SW 1271 (cell line): ENCODE measurements at regions not wholly inside any gene's neighbourhood (a gene's known extent, or its start where the extent isn't known, plus 50 kb on each side); places are given as distances from the start of the nearest gene placed in this dataset.
"Not testable (repeated sequence)": the region's sequence is repeated elsewhere in the genome, so short reads cannot be mapped to it uniquely, and the experiment has no call there.

ENCODE experiments used
- DNase-seq, 2 experiments: peaks; one replicate each; lab custom pipeline; 2025; lab: John Stamatoyannopoulos, UW

DNA sequence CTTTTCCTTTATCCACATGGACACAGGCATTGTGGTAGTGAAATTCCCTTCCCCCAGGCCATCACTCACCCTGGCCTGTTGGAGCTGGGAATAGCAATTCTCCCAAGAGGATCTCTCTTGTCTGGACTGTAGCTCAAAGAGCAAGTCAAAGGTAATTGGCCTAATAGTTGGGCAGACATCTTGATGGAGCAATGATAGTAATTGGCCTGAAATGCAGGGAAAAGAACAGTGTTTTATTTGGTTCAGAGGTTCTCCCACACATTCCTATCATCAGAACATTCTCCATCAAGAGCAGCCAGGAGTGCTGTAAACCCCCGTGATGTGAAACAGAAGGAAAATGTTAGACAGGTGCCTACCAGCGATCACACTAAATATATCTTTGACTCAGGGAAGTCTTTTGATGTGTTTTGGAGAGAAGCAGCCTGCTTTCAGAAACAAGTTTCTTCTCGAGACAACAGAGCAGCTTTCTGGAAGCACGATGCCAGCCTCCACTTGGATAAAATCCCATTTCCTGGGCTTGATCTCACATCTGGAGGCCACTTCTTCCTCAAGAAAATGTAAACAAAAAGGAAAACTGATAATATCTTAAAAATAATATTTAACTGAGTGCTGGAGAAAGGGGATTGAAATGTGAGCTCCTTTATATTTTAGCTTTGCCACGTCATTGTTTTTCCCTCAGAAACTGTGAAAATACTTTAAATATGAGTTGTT is 198.1 kb upstream of the WWC1 start:
- DNase-seq = no peak

DNA sequence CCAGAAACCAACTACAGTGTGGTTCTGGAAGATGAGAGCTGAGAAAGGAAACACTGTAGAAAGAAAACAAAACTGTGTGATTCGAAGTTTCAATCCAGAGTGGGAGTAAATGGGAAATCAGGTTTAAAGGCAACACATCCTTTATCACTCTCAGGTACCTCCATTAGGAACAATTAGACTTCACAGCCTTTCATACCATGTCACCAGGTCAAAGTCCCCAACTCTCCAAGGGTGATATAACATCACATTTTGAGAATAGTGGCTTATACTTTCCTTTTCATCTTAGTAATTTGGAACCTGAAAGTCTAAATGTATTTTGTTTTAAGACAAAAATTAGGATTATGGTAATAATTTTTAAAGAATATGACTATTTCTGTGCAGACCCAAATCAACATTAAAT is 194.9 kb upstream of the WWC1 start:
- no peak for DNase-seq

DNA sequence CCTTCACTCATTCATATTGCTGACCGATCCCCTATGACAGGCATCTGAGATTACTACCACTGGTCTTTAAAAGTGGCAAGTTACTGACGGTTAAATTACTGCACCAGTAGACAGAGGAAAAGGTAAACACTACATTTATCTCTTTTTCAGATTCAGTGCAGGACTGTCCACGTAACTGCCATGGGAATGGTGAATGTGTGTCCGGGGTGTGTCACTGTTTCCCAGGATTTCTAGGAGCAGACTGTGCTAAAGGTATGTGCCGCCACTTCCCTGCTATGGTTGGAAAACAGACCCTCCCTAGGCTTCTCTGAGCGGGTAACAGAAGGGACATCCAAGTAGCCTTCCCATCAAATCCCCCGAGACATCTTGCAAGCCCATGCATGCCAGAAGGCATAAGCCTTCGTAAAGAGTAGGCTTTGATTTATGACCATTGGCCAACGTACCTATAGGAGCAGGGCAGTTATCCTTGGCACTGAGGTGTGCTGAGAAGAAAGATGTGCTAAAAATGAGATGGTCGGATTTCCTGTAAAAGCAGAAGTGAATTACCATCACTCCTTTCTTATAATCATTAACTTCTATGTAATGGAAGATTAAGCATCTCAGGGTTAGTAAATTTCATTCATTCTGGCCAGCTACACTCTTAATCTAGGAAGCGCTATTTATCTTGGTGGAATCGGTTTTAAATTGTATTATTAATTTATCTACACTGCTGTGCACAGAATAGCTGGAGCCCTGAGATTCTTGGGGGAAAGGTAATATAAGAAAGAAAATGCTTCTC is 193.4 kb upstream of the WWC1 start:
- DNase-seq = no peak

DNA sequence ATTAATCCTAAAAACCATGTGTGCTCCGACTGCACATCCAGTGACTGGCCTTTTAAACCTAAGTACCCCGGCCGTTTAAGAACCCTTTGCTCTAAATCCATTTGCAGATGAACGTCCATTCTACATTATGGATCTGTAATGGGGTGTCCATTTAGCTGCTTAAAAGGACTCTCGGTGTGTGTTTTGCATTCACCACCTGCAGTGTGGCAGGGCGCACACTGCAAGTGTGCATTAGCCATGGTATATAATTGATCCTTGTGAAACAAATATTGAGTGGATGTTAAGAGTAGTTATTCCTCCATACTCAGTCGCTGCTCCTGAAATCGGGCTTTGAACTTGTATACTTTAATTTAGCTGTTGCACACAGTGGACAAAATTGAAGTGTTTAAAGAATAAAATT is 190.1 kb upstream of the WWC1 start:
- DNase-seq = no peak

DNA sequence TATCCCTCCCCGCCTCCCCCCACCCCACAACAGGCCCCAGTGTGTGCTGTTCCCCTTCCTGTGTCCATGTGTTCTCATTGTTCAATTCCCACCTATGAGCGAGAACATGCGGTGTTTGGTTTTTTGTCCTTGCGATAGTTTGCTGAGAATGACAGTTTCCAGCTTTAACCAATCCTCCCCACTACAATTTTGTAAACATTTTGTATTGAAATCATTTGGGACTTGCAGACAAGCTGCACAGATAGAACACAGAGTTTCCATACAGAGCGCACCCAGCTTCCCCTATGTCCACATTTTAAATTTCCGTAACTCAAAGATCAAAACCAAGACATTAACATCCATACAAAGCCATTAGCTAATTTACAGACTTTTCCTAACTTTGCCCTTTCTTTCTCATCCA is 188.4 kb upstream of the WWC1 start:
- not testable (repeated sequence) for DNase-seq

DNA sequence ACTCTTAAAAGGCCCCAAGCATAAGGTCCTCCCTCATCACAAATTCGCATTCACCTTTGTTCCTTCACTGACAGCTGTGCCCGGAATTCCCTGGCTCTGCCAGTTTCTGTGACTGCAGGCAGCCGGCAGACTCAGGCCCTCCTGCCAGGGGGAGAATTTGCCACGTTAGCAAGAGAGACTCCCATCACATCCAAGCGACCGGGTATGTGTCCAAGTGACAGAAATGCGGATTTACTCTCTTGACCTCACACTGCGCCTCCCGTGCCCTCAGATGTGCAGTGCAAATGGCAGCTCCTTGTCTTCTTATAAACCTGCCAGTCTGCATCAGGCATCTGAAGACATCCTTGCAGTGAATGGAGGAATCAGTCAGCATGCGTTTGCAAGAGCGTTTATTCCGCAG is 187.1 kb upstream of the WWC1 start:
- no peak for DNase-seq

DNA sequence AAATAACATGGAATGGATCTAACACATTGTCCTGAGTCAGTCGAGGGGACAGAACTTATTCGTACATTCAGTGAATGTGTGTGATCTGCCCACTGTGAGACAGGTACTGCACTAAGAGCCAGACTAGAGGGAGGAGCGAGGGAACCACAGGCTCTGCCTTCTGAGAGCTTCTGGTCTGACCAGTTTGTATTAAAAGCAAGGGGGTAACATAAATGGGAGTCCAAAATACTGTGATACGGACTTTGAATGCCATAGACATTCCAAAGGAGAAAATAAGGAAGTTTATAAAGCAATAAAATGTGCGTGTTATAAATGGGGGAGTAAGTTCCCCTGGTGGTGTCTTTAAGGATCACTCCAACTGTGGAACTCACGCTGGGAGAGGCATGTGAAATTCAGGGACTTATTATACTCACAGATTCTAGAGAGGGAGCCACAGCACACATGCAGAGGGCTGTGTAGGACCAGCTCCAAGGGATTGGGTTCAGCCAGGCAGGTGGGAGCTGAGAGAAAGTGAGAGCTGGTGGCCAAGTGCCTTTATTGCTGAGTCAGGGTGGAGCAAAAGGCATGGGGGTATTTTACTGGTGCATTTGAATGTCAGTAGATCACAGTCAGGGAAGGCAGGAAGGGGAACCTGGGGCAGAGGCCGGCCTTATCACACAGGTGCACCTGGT is 186.5 kb upstream of the WWC1 start:
- DNase-seq = no peak

DNA sequence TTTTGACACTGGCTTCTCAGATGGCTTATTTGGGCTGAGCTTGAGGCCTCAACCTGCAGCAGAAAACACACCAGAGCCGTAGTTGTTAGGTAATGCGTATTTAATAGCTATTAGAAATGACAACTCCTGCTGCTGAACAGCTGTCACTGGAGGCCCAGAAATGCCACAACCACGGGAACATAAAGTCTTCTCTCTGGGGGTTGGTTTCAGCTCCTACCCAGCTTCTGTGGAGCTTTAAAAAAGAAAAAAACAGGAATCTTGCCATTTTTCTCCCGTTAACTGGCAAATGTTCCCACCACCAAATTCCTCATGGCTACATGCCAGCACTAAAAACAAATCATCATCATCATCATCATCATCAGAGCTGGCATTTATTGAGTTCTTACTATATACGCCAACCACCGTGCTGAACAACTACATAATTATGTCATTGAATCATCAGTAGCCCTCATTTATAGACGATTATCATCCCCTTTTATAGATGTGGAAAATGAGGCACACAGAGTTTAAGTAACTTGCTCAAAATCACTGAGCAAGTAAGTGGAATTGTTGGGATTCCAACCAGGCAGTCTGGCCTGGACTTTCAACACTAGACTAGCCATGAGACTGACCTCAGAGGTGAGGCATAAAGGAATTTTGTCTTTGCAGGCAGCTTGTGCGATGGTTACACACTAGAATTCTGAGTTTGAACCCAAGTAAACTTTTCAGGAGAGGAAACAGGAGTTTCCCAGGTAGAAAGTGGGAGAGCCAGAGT is 185.3 kb upstream of the WWC1 start:
- DNase-seq = no peak

DNA sequence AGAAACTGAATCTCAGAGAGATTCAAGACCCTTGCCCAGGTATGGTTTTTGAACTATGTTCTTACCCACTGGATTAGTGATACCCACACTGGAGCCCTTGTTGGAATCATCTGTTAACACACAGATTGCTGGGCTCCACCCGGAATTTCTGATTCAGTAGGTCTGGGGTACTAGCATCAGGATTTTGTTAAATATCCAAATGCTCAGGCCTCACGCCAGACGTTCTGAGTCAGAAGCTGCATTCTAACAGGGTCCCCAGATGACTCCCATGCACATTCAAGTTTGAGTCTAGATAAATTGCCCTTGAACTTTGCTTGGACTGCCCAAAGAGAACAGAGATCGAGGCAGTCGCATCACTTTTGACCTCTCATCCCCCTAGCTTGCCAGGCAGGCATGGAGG is 182.0 kb upstream of the WWC1 start:
- DNase-seq = no peak

DNA sequence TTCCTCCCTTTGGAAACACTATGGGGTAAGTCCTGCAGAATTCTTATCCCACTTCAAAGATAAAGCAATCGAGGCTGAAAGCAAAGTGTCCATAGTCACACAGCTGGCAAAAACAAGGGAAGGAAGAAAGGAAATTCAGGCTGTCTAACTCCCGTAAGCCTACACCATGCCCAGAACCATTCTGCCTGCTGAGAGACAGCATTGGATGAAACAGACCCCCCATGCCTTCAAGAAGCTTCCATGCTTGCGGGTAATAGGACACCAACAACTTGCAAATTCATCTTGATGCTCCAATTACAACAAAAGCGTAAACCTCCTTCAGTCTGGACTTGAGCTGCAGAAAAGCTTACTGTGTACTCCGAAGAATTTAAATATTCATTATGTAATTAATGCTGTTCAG is 181.1 kb upstream of the WWC1 start:
- DNase-seq = no peak

DNA sequence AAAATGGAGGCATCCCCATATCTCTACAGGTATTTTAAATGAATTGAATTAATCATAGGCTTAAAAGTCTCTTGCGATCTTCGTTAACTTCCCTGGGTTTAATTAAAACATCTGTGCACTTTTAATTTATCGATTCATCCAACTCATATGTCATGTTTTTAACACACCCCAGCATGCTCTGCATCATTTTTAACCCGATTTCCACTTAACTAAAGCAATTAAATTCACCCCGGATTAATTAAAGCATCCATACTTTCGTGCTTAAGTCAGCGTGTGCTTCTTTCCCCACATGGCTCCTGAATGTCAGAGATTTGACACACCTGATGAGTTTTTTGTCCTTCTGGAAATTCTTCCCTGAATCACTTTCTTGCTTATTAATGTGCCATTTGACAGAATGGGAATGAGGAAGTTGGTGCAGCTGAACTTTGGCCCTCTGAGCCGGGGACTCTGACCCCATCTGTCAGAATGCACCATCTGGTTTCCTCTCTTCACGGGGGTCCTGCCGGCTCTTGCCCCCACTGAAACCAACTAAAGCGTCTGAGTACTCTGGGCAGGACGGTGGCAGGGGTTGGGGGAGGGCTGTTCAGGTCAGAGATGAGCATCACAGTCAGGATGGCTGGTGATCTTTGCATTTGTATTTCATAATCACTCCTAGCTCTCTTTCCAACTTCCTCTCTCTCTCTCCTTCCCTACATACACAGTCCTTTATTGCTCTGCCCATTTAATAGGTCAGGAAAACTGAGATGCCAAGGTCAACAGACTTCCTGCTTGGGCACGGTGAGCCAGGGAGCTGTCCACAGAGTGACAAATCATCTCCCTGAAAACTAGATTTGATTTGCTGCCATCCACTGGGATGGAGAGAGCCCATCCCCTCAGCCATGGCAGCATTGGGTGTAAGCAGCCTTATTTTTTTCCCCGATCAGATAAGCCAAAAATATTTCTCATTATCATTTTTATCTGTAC is 180.3 kb upstream of the WWC1 start:
- DNase-seq = no peak

DNA sequence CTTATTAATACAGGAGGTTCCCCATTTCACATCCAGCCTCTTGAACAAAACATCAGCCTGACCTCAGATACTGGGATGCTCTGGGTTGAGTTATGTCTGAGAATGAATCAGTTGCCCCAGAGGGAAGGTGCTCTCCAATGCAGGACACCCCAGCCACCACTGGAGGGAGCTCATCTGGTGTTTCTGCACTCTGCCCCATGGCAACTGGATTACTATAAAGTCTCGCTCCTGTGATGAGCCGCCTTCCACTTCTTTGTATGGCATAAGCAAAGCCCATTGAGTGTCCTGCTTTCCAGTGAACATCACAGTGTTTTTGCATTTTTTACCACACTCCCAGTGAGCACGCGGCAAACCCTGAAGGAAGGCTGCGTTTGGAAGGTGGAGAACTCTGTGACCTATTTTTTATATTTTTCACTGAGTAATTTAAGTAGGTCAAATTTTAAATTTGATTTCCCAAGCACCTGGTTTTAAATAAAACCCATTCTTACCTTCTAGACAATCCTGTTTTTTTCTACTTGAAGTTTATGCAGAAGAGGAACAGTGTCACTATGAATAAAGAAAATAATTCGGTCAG is 176.9 kb upstream of the WWC1 start:
- DNase-seq = peak; percentile 39 to 65

DNA sequence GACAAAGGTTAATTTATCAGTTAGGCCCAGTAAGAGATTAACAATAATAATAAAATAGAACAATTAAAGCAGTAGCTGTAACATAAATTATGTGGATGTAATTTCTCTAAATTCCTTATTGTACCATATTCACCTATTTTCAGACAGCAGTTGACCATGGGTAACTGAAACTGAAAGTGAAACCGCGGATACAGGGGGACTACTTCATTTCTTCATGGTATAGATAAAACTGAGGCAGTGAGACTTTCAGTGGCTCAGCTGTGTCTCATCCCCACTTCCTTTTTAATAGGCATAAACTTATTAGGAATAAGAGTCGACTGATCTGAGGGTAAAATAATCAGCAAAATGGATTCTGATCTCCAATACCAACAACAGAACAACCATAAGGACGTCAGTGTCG is 174.0 kb upstream of the WWC1 start:
- no peak for DNase-seq

DNA sequence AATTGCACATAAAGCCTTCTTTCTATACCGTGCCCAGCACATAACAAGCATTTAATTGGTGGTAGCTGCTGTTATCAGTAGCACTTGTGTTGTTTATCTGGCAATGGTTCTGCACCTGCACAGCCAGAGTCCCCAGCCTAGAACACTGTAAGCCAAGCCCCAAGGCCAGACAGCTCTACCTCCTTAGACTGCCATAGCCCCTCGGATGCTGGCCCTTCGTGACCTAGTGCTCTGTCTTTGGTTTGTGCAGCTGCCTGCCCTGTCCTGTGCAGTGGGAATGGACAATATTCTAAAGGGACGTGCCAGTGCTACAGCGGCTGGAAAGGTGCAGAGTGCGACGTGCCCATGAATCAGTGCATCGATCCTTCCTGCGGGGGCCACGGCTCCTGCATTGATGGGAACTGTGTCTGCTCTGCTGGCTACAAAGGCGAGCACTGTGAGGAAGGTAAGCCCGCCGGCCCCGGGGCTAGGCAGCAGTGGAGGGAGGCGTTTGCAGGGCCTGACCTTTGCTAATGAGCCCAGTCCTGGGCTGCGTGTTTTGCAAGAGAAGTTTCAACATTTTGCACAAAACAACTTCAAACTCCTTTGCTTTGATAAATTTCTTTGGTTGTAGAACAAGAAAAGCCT is 173.3 kb upstream of the WWC1 start:
- DNase-seq = no peak

DNA sequence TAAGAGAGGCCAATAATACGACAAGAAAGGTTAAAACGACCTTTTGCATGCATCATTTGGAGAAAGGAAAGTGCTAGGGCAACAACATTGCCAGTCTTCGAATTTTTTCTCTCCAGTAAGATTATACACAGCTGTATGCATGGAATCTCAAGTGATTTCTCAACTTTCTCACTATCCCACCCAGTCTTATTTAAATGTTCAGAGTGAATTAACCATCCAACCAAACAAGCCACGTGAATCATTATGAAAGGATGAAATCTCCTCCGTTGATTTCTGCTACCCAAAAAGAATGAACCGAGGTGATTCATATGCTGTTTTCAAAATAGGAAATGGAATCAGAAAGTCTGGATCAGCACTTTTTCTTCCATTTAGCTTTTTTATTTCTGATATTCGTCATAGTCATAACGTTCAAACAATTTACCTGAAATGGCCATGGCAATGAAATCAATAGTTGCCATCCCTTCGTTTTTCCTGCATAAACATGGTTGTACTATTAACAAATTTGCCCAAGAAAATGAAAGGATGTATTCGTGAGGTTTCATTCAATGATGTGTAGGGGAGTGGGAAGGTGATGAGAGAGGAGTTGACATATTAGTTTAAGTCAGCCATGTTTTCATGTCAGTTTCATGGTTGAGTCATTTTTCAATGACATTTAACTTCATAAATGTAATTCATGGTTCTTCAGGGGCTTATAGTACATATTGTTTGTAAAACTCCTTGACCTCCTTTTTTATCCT is 170.9 kb upstream of the WWC1 start:
- DNase-seq = no peak

DNA sequence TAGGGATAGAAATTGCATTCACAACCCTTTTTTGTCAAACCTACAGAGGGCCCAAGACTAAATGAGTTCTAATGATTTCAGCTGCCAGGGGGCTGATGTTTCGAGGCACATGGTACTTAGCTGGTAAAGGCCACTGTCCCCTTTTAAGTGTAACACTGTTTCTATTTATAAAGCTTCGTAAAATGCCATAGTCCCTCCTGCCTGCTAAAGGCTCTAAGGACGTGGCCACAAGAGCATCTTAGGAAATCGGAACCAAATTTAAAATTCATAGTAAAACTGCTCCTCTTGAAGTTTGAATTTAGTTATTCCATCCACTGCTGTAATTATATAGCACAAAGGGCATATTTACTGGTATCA is 170.3 kb upstream of the WWC1 start:
- DNase-seq = no peak

DNA sequence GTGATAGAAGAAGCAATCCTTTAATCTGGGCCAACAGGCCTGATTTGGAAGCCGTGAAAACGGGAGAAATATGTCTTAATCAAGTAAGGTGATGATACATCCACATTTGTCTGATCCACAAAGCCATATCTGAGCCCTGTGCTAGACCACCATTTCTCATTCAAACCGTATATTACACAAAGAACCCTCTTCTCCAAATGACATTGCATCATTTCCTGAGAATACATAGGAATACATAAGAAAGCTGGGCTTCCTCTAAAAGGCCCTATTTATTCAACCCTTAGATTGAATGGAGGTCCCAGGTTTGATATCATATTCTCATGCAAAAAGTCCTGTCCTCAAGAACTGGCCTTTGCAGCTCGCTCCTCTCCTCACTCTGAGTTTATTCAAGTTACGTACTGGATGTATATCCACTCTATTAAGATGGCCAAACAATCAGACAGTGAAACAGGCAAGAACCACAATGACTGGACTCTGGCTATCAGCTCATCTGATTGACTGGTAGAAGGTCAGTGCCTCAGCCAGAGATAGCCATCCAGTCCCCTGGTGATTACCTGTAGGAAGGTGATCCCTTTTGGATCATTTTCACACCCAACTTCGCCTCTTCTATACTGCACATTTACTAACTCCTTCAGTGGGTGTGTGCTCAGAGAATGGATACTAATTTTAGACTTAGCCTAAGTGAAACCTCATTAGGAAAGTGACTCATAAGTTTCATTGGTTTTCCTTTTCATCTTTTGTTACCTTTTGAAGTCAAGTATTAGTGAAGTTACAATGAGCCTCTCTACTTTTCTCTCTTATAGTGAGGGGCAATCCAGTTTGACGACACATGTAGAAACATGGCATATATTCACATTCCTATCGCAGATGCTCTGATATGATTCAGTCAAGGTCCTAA is 167.6 kb upstream of the WWC1 start:
- no peak for DNase-seq

DNA sequence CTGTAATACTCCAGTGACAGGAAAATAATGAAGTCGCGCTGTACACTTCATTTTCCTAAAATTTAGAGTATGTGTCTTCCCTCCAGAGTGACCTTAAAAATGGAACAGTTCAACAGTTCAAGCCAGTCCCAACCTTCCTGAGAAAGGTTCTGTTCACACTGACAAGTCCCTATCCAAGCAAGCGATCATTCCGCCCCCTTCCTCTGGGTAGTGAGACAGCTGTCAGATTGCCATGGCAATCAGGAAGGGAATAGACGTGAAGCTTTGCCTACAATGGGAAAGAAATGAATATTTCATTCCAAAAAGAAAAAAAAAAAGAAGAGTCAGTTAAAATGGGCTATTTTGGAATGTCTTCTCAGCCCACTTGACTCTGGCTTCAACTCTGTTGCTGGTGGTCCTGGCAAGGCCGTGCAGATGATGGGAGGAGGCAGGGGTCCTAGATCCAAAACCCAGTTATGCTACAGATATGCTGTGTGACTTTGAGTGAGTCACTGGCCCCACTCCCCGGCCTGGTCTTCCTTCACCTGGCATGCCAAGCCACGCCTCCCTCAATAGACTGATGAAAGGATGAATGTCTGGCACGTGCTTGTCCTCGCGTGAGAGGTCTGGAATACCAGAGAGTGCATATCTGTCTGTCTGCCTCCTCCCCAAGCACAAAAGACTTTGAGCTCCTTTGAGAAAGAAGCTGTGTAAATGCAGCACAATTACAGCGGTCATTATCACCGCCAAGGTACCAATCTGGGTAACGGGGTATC is 165.8 kb upstream of the WWC1 start:
- no peak for DNase-seq
